ENCODE measurements at regions not wholly inside any gene's neighbourhood (a gene's known extent, or its start where the extent isn't known, plus 50 kb on each side); places are given as distances from the start of the nearest gene placed in this dataset.

- TF ChIP-seq POLR2A (IDR thresholded peaks at IDR 0.05; ENCODE audit: extremely low read depth, insufficient read length) (no peak), CTCF (IDR thresholded peaks at IDR 0.05; ENCODE audit: low read depth, low read length) (no peak), MYC (IDR thresholded peaks at IDR 0.05; ENCODE audit: low read depth, low read length) (no peak), MAX (IDR thresholded peaks at IDR 0.05; ENCODE audit: low read depth, low read length) (no peak)
These were observed 448.8 kb downstream of the TLE4 start for GRCh38 chr9:80020530-80020929.
